ENCODE measurements at regions not wholly inside any gene's neighbourhood (a gene's known extent, or its start where the extent isn't known, plus 50 kb on each side); places are given as distances from the start of the nearest gene placed in this dataset.

- DNase-seq (ENCODE audit: low read depth in 2 of 2): no peak
Observed at GRCh38 chr6:6837541-6838080, 249.1 kb downstream of the LY86 start.

GRCh38 chr6:6840831-6841291 is 252.3 kb downstream of the LY86 start:
- no peak for DNase-seq (ENCODE audit: low read depth in 2 of 2)

- DNase-seq (ENCODE audit: low read depth in 2 of 2): no peak
Observed at GRCh38 chr6:6841571-6841970, 253.1 kb downstream of the LY86 start.

DNA sequence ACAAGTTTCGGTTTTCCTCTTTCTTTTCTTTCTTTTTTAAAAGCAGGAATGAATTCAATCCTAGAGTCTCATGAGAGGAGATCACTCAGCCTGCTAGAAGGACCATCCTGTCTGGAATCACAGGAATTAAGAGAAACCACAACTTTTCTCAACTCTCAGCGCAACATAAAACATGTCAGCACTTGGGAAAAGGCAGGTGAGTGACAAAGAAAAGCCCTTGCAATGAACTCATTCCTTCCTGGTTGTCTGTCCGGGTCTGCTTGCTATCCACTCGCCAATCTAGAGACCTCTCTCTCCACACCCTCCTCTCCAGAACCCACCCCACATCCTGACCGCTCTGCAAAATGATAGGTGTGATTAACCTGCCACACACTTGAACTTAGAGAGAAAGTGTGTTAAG is 253.8 kb downstream of the LY86 start:
- DNase-seq (ENCODE audit: low read depth in 2 of 2): no peak

DNA sequence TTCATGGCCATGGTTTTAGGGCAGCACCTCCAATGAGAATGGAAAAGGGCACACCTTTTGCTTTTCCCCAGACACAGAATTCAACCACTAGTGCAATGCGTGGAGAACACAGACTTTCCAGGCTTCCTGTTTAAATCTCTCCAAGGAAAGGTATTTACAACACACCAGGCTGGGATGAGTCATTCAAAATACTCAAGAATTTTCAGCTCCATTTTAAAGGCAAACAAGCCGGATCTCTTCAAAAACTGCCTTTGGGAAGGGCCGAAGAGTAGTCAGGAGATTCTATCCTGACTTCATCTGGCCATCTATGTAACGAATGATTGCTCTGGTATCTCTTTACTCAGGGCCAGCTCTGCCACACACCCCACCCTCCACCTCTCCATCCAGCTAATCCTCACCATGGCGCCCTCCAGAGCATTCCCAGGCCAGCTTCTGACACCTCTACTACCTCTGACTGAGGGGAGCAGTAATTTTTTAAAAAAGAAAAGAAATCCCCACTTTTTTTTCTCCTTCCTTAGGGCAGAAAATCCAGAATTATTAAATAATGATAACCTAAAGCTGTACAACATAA is 254.6 kb downstream of the LY86 start:
- no peak for DNase-seq (ENCODE audit: low read depth in 2 of 2)

- no peak for DNase-seq (ENCODE audit: low read depth in 2 of 2)
Observed at GRCh38 chr6:6843777-6844176, 255.3 kb downstream of the LY86 start.

GRCh38 chr6:6844530-6844929 is 256.0 kb downstream of the LY86 start:
- DNase-seq (ENCODE audit: low read depth in 2 of 2): no peak

GRCh38 chr6:6845603-6846002 is 257.1 kb downstream of the LY86 start:
- no peak for DNase-seq (ENCODE audit: low read depth in 2 of 2)

GRCh38 chr6:6847591-6847990 is 259.1 kb downstream of the LY86 start:
- no peak for DNase-seq (ENCODE audit: low read depth in 2 of 2)

DNA sequence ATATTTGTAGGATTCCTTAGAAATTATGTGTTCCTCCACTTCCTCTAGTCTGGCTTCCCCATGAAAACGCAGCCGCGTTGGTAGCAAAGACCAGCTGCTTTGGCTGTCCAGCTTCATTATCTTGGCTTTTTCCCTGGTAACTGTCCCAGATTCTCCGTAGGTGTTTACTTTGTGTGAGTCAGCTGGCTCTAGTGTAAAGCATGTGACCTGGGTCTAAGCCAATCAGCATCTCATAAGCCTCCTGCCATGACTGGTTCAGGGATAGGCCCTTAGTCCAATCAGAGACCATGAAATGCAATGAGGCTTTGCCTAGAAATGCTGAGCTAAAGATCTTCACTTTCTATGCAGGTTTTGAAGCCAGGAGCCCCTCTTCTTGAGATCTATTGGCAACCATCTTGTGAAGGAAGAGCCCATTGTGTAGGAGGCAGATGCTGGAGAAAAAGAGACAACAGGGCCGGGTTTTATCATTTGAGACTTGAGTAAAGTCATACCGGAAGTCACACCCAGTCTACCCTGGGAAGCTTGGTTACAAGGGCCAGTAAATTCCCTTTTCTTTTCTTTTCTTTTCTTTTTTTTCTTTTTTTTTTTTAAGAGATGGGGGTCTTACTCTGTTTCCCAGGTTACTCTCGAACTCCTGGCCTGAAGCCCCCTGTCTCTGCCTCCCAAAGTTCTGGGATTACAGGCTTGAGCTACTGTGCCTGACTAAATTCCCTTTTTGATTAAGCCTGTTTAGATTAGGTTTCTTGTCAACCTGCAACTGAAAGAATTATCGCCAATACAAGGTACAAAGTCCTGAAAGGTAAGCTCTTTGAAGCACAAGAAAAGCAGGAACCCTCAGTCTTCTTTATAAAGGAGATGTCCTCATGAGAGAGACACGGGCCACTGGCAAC is 256.5 kb upstream of the RREB1 start:
- peak; percentile 83 to 86 for DNase-seq (ENCODE audit: low read depth in 2 of 2)

DNA sequence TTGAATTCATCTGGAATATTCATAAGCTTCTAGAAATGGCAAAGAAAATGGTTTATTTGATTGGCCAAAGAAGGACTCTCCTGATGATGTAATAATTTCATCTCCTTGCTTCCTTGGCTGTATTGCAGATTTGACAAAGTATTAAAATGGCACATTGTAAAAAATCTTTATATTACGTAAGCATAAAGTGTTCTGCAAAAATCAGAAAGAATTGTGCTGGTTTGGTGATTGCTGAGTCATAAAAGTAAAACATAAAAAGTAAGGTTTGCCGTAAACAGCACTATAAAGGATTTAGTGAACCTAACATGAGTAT is 255.9 kb upstream of the RREB1 start:
- no peak for DNase-seq (ENCODE audit: low read depth in 2 of 2)

DNA sequence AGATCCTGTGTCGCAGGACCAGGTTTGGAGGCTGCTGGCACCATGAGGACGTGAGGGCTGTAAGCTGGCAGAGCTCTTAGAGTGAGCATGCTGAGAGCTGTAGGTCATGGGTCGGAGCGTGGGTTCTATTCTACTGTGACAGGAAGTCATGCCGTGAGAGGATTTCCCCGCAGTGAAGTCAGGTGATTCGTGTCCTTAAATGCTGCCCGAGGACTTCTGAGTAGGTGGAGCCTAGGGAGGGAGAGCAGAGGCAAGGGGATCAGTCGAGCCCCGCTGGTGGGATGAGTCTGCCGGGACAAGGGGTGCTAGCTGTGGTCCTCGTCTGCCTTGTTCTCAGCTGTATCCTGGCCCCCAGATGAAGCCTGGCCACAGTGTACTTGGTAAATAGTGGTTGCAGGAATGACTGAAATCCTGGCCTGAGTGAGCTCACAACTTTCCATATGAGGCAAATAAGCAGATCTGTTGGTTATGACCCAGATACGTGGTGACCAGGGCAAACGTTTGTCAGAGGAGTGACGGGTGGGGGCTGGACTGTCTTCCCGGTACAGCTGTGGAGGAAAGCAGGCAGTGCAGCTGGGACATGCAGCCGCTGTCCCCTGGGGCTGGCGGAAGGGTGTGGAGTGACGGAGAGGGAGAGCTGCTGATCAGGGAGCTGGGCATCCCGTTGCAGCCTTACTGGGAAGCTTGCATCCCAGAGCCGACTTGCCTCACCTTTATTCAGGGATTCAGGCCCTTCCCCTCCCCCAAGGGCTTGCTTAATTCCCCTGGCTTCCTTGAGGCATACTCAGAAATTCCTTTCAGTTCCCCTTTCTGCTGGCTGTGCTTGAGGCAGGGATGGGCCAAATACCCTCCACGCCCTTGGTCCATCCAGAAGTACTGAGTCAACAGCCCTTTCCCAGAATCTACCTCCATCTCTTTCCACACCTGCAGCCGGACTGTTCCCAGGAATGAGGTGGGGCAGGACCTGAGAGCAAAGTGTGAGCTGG is 250.9 kb upstream of the RREB1 start:
- DNase-seq (ENCODE audit: low read depth in 2 of 2): no peak

DNA sequence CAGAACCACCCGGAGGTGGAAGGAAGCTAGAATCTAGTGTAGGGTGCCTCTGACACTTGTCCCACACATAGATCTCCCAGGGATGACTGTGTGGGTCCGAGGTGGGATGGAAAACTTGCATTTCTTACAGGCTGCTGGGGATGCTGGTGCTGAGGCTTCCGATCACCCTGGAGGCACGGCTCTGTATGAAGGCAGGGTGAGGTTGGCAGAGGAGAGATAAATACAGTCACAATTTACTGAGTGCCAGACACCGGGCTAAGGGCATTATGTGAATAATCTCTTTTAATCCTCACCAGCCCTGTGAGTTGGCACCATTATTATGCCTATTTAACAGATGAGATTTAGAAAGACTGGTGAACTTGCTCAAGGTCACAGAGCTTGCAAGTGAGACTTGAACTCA is 250.2 kb upstream of the RREB1 start:
- no peak for DNase-seq (ENCODE audit: low read depth in 2 of 2)

DNA sequence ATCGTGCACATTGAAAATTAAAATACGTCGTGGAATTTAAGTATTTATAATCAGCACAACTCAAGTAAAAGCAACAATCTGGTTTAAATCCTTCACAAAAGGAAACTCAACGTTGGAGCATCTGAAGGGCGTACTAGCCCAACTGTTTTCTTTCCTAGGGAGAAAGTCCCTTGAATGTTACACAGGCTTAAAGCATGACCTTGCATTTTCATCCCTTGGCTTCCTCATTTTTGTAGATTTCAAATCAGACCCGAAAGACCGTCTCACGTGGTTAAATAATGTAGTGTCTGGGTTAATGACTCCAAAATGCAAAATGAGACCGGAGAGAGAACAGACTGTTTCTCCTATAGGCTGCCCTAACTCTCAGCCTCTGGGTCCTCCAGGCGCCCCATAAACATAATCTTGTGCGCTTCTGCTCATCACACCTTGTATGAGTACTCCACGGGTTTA is 249.2 kb upstream of the RREB1 start:
- no peak for DNase-seq (ENCODE audit: low read depth in 2 of 2)

GRCh38 chr6:6859105-6859504 is 248.7 kb upstream of the RREB1 start:
- DNase-seq (ENCODE audit: low read depth in 2 of 2): no peak

DNA sequence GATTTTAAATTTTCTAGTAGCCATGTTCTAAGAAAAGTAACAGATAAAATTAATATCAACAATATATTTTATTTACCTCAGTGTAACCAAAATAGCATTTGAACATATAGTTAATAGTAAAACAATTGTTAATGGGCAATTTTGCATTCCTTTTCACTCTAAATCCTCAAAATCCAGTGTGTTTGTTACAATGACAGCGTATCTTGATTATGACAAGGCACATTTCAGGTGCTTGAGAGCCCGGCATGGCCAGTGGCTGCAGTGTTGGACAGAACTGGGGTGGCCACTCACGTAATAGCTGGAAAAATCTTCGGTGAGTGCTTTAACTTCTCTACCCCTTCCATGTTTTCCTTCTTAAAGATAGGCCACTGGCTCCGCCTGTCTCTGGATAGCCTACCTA is 248.0 kb upstream of the RREB1 start:
- DNase-seq (ENCODE audit: low read depth in 2 of 2): no peak

GRCh38 chr6:6860863-6861262 is 246.9 kb upstream of the RREB1 start:
- no peak for DNase-seq (ENCODE audit: low read depth in 2 of 2)

DNA sequence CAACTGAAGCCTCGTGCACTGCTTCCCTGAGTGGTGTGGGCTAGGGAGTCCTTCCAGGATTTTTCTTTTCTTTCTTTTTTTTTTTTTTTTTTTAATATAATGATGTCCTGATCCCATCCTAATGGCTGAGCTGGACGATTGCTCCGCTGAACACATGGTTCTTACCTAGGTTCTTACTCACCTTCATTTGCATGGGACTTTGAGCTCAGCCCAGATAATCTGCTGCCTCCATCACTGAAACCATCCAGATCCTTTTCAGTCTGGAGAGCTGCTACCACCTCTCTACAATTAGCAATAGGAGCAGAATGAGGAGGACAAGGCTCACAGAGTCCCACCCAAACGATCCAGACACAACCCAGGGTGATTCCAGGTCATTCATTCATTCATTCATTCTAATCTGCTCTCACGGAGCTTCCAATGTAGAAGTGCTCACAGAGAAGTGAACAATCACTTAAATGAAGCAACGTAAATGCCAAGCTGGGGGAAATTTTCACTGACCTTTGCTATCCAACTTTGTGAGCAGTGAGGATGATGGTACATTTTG is 246.3 kb upstream of the RREB1 start:
- DNase-seq (ENCODE audit: low read depth in 2 of 2): no peak

GRCh38 chr6:6861995-6862394 is 245.8 kb upstream of the RREB1 start:
- DNase-seq (ENCODE audit: low read depth in 2 of 2): no peak

GRCh38 chr6:6863970-6864639 is 243.7 kb upstream of the RREB1 start:
- no peak for DNase-seq (ENCODE audit: low read depth in 2 of 2)

DNA sequence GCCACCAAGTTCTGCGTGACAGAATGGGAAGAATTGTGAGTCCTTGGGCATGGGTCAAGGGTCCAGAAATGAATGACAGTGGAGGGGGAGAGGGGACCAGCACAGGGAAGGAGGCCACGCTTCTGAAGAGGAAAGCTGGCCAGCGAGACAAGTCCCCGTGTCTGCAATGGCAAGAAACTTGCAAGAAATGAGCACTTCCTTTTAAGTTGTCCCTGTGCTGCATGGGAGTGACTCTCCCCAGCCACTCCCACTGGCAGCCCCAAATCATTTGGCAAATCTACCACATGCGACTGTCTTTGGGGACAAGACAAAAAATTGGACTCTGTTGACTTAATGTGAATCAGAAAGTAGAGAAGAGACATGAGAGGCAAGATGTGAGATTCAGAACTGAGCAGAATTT is 242.2 kb upstream of the RREB1 start:
- no peak for DNase-seq (ENCODE audit: low read depth in 2 of 2)

Data from fibroblast of skin of left biceps (primary cell).